UCSD-AML1 (cell line): ENCODE measurements at regions not wholly inside any gene's neighbourhood (a gene's known extent, or its start where the extent isn't known, plus 50 kb on each side); places are given as distances from the start of the nearest gene placed in this dataset.

ENCODE experiments used
- DNase-seq: peaks from one replicate; lab custom pipeline; 2025; ENCODE audit not compliant: unreplicated experiment; lab: John Stamatoyannopoulos, UW

DNA sequence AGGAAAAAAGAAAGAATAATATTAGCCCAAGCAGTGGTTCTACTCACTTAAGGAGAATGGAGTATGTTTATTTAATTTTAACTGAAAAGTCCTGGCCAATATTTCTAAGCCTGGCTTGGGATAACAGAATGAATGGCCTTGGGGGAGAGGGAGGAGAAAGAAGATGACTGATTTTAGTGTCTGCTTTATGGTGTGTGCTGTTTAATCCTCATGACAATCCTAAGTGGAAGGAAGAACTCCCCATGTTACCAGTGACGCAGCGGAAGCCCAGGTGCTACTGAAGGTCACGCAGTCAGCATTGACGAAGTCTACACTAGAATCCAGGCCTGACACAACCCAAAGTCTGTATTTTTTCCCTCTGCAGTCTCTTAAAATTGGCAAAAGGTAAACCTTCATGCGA, 50.5 kb downstream of the PALM2AKAP2 start:
- DNase-seq: no peak

GRCh38 chr9:109831998-109832658, 52.1 kb downstream of the PALM2AKAP2 start:
- DNase-seq: no peak

DNA sequence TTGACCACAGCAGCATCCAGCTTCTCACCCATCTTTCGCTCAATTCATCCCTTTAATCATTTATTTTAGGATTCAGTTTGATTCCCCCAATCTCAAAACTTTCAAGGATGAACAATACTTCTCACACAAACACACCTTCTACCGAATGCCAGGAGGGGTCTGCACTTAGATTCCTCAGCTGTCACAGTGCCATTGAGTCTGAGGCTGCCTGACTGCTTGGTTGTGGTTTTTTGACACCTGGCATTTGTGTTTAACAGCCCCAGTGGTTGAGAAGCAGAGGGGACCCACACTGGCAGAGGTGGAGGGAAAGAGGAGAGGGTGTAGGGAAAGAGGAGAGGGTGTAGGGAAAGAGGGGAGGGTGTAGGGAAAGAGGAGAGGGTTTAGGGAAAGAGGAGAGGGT, 54.9 kb downstream of the PALM2AKAP2 start:
- no peak for DNase-seq

DNA sequence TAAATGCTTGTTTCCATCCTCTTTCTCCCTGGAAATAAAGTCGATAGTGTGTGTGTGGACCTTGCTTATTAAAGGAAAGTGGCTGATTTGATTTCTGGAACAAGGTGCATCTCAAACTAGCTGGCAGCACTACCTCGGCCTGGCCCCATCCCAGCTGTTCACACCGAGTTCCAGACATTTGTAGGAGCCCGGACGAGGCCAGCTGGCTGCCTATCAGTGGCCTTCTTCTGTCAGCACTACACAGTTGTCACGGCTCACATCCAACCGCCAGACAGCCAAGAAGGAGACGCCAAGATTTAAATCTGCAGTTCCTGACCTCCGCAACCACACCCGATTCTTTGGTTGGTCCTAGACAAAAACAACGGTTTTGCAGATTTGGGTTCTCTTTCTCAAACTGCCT, 63.6 kb downstream of the PALM2AKAP2 start:
- DNase-seq: no peak

GRCh38 chr9:109845226-109845625, 65.2 kb downstream of the PALM2AKAP2 start:
- DNase-seq: no peak

- DNase-seq: no peak
These were observed 66.8 kb downstream of the PALM2AKAP2 start for GRCh38 chr9:109846776-109847175.

- no peak for DNase-seq
These were observed 72.6 kb downstream of the PALM2AKAP2 start for GRCh38 chr9:109852556-109852955.

- DNase-seq: no peak
These were observed 75.5 kb downstream of the PALM2AKAP2 start for GRCh38 chr9:109855540-109855939.

DNA sequence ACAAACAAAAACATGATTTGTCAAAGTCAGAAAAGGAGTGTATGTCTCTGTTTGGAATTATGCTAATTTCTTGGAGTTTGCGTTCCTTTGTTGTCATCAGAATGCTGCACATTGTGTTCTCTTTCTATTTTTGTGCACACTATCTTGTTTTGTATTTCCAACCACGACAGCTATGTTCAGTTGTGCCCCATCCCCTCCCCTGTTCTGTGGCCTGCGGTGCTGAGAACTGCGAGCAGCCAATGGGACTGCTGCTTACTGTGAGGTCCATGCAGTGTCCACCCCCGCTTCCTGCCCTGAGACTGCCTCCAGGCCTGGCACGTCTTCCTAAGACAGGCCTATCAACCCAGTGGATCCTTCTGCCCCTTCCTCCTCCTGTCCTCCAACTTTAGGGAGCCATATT, 76.8 kb downstream of the PALM2AKAP2 start:
- no peak for DNase-seq

DNA sequence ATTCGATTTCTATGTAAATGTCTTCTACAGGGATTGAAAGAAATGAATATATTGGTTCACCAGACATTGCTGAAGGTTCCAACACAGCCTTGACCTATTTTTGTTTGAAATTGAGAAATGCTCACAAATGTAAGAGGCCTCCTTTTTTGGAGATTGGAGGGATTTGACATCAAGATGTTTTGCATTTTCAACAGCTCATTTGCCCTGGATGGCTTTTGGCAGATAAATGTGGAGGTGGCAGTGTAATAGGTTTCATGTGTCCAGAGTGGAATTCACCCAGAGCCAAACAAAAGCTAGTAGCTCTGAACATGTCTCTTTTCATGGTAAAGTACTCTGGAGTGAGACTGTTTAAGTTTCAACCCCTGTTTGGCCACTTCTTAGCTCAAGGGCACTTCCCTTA, 77.3 kb downstream of the PALM2AKAP2 start:
- DNase-seq: no peak

- DNase-seq: no peak
These were observed 79.4 kb downstream of the PALM2AKAP2 start for GRCh38 chr9:109859447-109859846.

GRCh38 chr9:109860521-109860920, 80.5 kb downstream of the PALM2AKAP2 start:
- no peak for DNase-seq

DNA sequence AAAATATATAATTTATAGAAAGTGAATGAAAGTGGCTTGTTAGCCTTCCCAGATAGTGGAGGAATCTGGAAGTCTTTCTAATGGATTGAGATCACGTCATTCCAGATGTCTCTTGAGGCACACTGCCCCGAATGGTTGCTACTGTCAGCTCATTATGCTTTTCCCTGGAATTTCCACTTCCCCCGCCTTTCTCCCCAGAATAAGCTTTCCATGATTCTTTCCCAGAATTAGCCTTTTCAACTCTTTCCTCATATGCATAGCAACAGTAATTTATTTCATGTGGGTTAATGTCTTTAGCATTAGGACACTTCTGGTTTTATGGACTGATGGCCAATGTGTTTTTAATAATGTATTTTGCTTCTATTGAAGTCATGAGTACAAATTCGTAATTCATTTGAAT, 81.5 kb downstream of the PALM2AKAP2 start:
- no peak for DNase-seq

GRCh38 chr9:109861918-109862317, 81.9 kb downstream of the PALM2AKAP2 start:
- no peak for DNase-seq

DNA sequence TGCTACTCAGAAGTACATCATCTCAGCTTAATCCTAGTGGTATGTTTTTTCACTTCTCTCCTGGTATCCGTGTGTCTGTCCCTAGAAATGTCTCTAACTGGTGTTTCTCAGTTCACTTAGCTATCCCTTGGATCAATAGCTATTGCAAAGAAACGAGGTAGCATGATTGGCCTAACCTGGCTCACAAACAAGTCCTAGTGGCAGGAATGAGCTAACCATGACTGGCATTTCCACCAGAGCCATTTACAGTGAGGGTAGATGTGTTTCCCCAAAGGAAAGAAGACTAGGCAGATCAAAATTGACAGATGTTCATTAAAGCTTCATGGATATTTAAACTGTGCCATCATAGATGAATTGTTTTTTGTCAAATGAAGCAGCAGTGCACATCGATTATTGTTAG, 82.5 kb downstream of the PALM2AKAP2 start:
- DNase-seq: no peak

- DNase-seq: no peak
These were observed 84.0 kb downstream of the PALM2AKAP2 start for GRCh38 chr9:109863961-109864360.

DNA sequence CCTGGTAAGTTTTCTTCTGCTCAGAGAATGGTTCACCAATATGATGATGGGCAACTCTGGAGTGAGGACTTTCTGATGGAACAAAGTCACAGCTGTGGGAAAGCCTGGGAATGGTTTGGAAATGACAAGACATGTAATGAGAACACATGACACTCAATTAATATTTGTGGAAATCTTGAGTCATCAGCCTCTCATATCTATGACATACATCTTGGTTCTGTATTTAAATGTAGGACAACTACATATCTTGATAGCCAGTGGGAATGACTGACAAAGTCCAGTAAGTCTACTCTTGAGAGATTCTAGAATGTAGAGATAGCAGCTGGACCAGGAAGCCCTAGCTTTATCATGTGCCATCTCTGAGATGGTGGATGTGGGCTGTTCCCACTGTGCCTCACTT, 85.5 kb downstream of the PALM2AKAP2 start:
- no peak for DNase-seq

- no peak for DNase-seq
These were observed 88.2 kb downstream of the PALM2AKAP2 start for GRCh38 chr9:109868207-109868606.

- DNase-seq: no peak
These were observed 88.7 kb downstream of the PALM2AKAP2 start for GRCh38 chr9:109868722-109869121.

- no peak for DNase-seq
These were observed 90.4 kb downstream of the PALM2AKAP2 start for GRCh38 chr9:109870365-109870764.

DNA sequence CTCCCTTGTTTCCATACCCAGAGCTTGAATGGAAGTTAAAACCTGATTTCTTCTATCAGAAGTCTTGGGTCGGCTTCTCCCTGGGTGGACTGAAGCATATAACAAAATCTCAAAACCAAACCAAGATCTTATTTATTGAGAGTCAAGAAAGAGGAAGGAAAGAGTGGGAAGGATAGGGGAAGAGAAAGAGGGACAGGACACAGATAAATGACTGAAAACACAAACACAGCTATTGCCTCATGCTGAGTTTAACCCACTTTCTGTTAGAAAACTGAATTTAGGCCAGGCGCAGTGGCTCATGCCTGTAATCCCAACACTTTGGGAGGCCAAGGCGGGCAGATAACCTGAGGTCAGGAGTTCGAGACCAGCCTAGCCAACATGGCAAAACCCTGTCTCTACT, 92.9 kb downstream of the PALM2AKAP2 start:
- DNase-seq: no peak

GRCh38 chr9:109875495-109876129, 95.6 kb downstream of the PALM2AKAP2 start:
- no peak for DNase-seq
